HEK293 (cell line): ENCODE measurements at regions not wholly inside any gene's neighbourhood (a gene's known extent, or its start where the extent isn't known, plus 50 kb on each side); places are given as distances from the start of the nearest gene placed in this dataset.

Experiments used
- KLF17 ChIP-seq: fragments of 450-650 bp; formaldehyde crosslinking; IDR thresholded peaks from 2 replicates; pipeline ENCODE4 v1.5.1; 2016; ENCODE audit warnings: missing biosample characterization, missing genetic modification characterization
- OVOL3 ChIP-seq: fragments of 450-650 bp; formaldehyde crosslinking; IDR thresholded peaks from 2 replicates; pipeline ENCODE4 v1.5.1; 2016; ENCODE audit warnings: missing biosample characterization, missing genetic modification characterization
- PRDM1 ChIP-seq: fragments of 450-650 bp; formaldehyde crosslinking; IDR thresholded peaks from 2 replicates; pipeline ENCODE4; 2016; ENCODE audit warnings: missing biosample characterization, missing genetic modification characterization
- REST ChIP-seq: fragments of 450-650 bp; formaldehyde crosslinking; IDR thresholded peaks from 2 replicates; pipeline ENCODE4 v1.5.1; 2016; ENCODE audit warnings: missing biosample characterization, missing genetic modification characterization
- YY1 ChIP-seq: fragments of 450-650 bp; formaldehyde crosslinking; IDR thresholded peaks from 2 replicates; pipeline ENCODE4 v1.5.1; 2018; ENCODE audit warnings: missing biosample characterization, missing genetic modification characterization
- ZNF292 ChIP-seq: fragments of 450-650 bp; formaldehyde crosslinking; IDR thresholded peaks from 2 replicates; pipeline ENCODE4 v1.5.1; 2016; ENCODE audit warnings: low read depth, missing biosample characterization, missing genetic modification characterization, borderline replicate concordance
- ZNF324 ChIP-seq: fragments of 450-650 bp; formaldehyde crosslinking; IDR thresholded peaks from 2 replicates; pipeline ENCODE4 v1.5.1; 2016; ENCODE audit warnings: missing biosample characterization, missing genetic modification characterization
- ZNF530 ChIP-seq: fragments of 450-650 bp; formaldehyde crosslinking; IDR thresholded peaks from 2 replicates; pipeline ENCODE4 v1.5.1; 2016; ENCODE audit warnings: low read depth, missing biosample characterization, missing genetic modification characterization
- ZNF561 ChIP-seq: fragments of 450-650 bp; IDR thresholded peaks from 2 replicates; pipeline ENCODE4 v1.5.1; 2018; ENCODE audit warnings: missing biosample characterization, missing genetic modification characterization, borderline replicate concordance
- TF ChIP-seq, protein P1 (sequence below): fragments of 450-650 bp; formaldehyde crosslinking; IDR thresholded peaks from 2 replicates; pipeline ENCODE4 v1.5.1; 2016; ENCODE audit warnings: missing biosample characterization, missing genetic modification characterization
- TF ChIP-seq, protein P2 (sequence below): fragments of 450-650 bp; formaldehyde crosslinking; IDR thresholded peaks from 2 replicates; pipeline ENCODE4 v1.5.1; 2017; ENCODE audit warnings: missing biosample characterization, mild to moderate bottlenecking, missing genetic modification characterization, moderate library complexity

DNA sequence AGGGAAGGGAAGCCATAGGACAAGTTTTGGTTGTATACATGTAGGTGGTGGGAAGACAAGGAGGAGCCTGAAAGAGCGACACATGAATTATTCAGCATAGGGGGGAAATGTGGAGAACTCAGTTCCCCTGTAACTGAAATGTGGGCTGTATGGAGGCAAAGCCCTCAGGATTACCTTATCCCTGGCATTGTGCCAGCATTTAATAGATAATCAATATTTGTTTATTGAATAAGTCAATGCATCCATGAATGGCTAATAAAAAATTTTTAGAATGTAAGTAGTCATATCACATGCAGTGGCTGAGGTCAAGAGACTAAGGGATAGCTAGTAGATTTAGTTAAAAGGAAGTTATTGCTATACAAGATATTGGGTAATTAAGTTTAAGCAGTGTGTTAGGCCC, 232.4 kb downstream of the SNAPC1 start:
- TF ChIP-seq OVOL3 (tag by site-specific recombination) (no peak), PRDM1 (no peak), ZNF530 (tag by site-specific recombination) (no peak), REST (tag by site-specific recombination) (no peak), KLF17 (tag by site-specific recombination) (no peak), YY1 (tag by site-specific recombination) (no peak), ZNF561 (tag by site-specific recombination) (no peak), ZNF324 (no peak), ZNF292 (tag by site-specific recombination) (no peak)
- TF ChIP-seq, protein P1, sequence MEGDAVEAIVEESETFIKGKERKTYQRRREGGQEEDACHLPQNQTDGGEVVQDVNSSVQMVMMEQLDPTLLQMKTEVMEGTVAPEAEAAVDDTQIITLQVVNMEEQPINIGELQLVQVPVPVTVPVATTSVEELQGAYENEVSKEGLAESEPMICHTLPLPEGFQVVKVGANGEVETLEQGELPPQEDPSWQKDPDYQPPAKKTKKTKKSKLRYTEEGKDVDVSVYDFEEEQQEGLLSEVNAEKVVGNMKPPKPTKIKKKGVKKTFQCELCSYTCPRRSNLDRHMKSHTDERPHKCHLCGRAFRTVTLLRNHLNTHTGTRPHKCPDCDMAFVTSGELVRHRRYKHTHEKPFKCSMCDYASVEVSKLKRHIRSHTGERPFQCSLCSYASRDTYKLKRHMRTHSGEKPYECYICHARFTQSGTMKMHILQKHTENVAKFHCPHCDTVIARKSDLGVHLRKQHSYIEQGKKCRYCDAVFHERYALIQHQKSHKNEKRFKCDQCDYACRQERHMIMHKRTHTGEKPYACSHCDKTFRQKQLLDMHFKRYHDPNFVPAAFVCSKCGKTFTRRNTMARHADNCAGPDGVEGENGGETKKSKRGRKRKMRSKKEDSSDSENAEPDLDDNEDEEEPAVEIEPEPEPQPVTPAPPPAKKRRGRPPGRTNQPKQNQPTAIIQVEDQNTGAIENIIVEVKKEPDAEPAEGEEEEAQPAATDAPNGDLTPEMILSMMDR (tag by site-specific recombination), result no peak
- TF ChIP-seq, protein P2, sequence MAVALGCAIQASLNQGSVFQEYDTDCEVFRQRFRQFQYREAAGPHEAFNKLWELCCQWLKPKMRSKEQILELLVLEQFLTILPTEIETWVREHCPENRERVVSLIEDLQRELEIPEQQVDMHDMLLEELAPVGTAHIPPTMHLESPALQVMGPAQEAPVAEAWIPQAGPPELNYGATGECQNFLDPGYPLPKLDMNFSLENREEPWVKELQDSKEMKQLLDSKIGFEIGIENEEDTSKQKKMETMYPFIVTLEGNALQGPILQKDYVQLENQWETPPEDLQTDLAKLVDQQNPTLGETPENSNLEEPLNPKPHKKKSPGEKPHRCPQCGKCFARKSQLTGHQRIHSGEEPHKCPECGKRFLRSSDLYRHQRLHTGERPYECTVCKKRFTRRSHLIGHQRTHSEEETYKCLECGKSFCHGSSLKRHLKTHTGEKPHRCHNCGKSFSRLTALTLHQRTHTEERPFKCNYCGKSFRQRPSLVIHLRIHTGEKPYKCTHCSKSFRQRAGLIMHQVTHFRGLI (tag by site-specific recombination), result no peak
